ENCODE measurements at regions not wholly inside any gene's neighbourhood (a gene's known extent, or its start where the extent isn't known, plus 50 kb on each side); places are given as distances from the start of the nearest gene placed in this dataset.
"Not testable (repeated sequence)": the region's sequence is repeated elsewhere in the genome, so short reads cannot be mapped to it uniquely, and the experiment has no call there.

- DNase-seq (ENCODE audit: low read depth), result no peak
Measured at GRCh38 chr12:115370207-115370606, 686.2 kb upstream of the TBX3 start.

- DNase-seq (ENCODE audit: low read depth), result not testable (repeated sequence)
Measured at GRCh38 chr12:115366277-115366676, 682.3 kb upstream of the TBX3 start.

GRCh38 chr12:115365765-115366164 lies 681.8 kb upstream of the TBX3 start:
- not testable (repeated sequence) for DNase-seq (ENCODE audit: low read depth)

GRCh38 chr12:115364921-115365320 lies 680.9 kb upstream of the TBX3 start:
- no peak for DNase-seq (ENCODE audit: low read depth)

- no peak for DNase-seq (ENCODE audit: low read depth)
Measured at GRCh38 chr12:115362339-115362976, 678.5 kb upstream of the TBX3 start.

- DNase-seq (ENCODE audit: low read depth), result no peak
Measured at GRCh38 chr12:115357681-115358080, 673.7 kb upstream of the TBX3 start.

- peak; percentile 27 for DNase-seq (ENCODE audit: low read depth)
Measured at GRCh38 chr12:115355301-115355700, 671.3 kb upstream of the TBX3 start.

GRCh38 chr12:115354007-115354890 lies 670.3 kb upstream of the TBX3 start:
- peak; percentile 97 for DNase-seq (ENCODE audit: low read depth)

- DNase-seq (ENCODE audit: low read depth), result no peak
Measured at GRCh38 chr12:115353467-115353866, 669.5 kb upstream of the TBX3 start.

- no peak for DNase-seq (ENCODE audit: low read depth)
Measured at GRCh38 chr12:115351514-115352077, 667.6 kb upstream of the TBX3 start.

- no peak for DNase-seq (ENCODE audit: low read depth)
Measured at GRCh38 chr12:115349711-115350110, 665.7 kb upstream of the TBX3 start.

- no peak for DNase-seq (ENCODE audit: low read depth)
Measured at GRCh38 chr12:115348301-115348700, 664.3 kb upstream of the TBX3 start.

GRCh38 chr12:115343601-115344000 lies 659.6 kb upstream of the TBX3 start:
- DNase-seq (ENCODE audit: low read depth), result no peak

- no peak for DNase-seq (ENCODE audit: low read depth)
Measured at GRCh38 chr12:115343008-115343407, 659.0 kb upstream of the TBX3 start.

GRCh38 chr12:115341442-115341841 lies 657.5 kb upstream of the TBX3 start:
- peak; percentile 96 for DNase-seq (ENCODE audit: low read depth)

GRCh38 chr12:115338566-115339294 lies 654.8 kb upstream of the TBX3 start:
- no peak for DNase-seq (ENCODE audit: low read depth)

- peak; percentile 88 for DNase-seq (ENCODE audit: low read depth)
Measured at GRCh38 chr12:115337693-115338543, 653.9 kb upstream of the TBX3 start.

- DNase-seq (ENCODE audit: low read depth), result no peak
Measured at GRCh38 chr12:115336506-115336905, 652.5 kb upstream of the TBX3 start.

GRCh38 chr12:115335594-115335993 lies 651.6 kb upstream of the TBX3 start:
- DNase-seq (ENCODE audit: low read depth), result no peak

- DNase-seq (ENCODE audit: low read depth), result no peak
Measured at GRCh38 chr12:115335048-115335447, 651.1 kb upstream of the TBX3 start.

- DNase-seq (ENCODE audit: low read depth), result no peak
Measured at GRCh38 chr12:115332945-115333344, 649.0 kb upstream of the TBX3 start.

All from HT1080 (cell line).